ENCODE measurements at regions not wholly inside any gene's neighbourhood (a gene's known extent, or its start where the extent isn't known, plus 50 kb on each side); places are given as distances from the start of the nearest gene placed in this dataset.

GRCh38 chr1:53383136-53383870 lies 55.4 kb upstream of the LRP8 start:
- Histone ChIP-seq H3K27me3 (no peaks in the 10 kb centered on the region), H3K36me3 (no peaks in the 10 kb centered on the region), H3K27ac (no peak overlapping the region), H3K4me3 (replicated peaks in 1 of 3) (no peak overlapping the region), H3K4me1 (peaks cover 0 to 8% of the 10 kb centered on the region in 2 donors), H3K9me3 (no peaks in the 10 kb centered on the region)
- intact Hi-C loops (cut with DNase I), result no loop called here
- TF ChIP-seq CTCF (IDR thresholded peaks at IDR 0.05), result no peak
- TF ChIP-seq POLR2A (IDR thresholded peaks at IDR 0.05), result no peak
- 88% methylated on average over 10 of the region's 10 CpGs for WGBS, 2 donors
- no peak for DNase-seq

- Histone ChIP-seq H3K9me3 (no peaks in the 10 kb centered on the region), H3K4me1 (peaks cover 0 to 8% of the 10 kb centered on the region in 2 donors), H3K27me3 (no peaks in the 10 kb centered on the region), H3K27ac (no peak overlapping the region), H3K36me3 (no peaks in the 10 kb centered on the region), H3K4me3 (replicated peaks in 1 of 3) (no peak overlapping the region)
- intact Hi-C loops (cut with DNase I), result no loop called here
- DNase-seq, result no peak
- 86 to 93% methylated on average over 3 of the region's 3 CpGs for WGBS, 2 donors
- TF ChIP-seq POLR2A (IDR thresholded peaks at IDR 0.05) (no peak), CTCF (IDR thresholded peaks at IDR 0.05) (no peak)
Measured at GRCh38 chr1:53384796-53385195, 56.9 kb upstream of the LRP8 start.

GRCh38 chr1:53385276-53386225 lies 57.7 kb upstream of the LRP8 start:
- intact Hi-C loops (cut with DNase I), result no loop called here
- TF ChIP-seq CTCF (IDR thresholded peaks at IDR 0.05), result no peak
- H3K9me3 ChIP-seq, result no peaks in the 10 kb centered on the region
- peaks cover 4 to 14% of the 10 kb centered on the region in 2 donors for H3K4me1 ChIP-seq
- H3K36me3 ChIP-seq, result no peaks in the 10 kb centered on the region
- DNase-seq, result no peak
- 77 to 86% methylated on average over 11 of the region's 11 CpGs for WGBS, 2 donors
- H3K27me3 ChIP-seq, result no peaks in the 10 kb centered on the region
- no peak overlapping the region for H3K4me3 ChIP-seq (replicated peaks in 1 of 3)
- no peak overlapping the region for H3K27ac ChIP-seq

GRCh38 chr1:53388963-53389362 lies 61.1 kb upstream of the LRP8 start:
- Histone ChIP-seq H3K27ac (no peak overlapping the region), H3K4me1 (peaks cover 5 to 10% of the 10 kb centered on the region in 2 donors), H3K9me3 (no peaks in the 10 kb centered on the region), H3K4me3 (replicated peaks in 1 of 3) (no peak overlapping the region), H3K36me3 (no peaks in the 10 kb centered on the region), H3K27me3 (no peaks in the 10 kb centered on the region)
- no peak for DNase-seq
- no peak for TF ChIP-seq POLR2A (IDR thresholded peaks at IDR 0.05)
- no peak for TF ChIP-seq CTCF (IDR thresholded peaks at IDR 0.05)
- WGBS, 2 donors, result 89 to 94% methylated on average over 4 of the region's 4 CpGs
- intact Hi-C loops (cut with DNase I), result no loop called here

GRCh38 chr1:53390261-53390660 lies 62.4 kb upstream of the LRP8 start:
- TF ChIP-seq CTCF (IDR thresholded peaks at IDR 0.05) (no peak), POLR2A (IDR thresholded peaks at IDR 0.05) (no peak)
- 42 to 48% methylated on average over 5 of the region's 5 CpGs for WGBS, 2 donors
- Histone ChIP-seq H3K27ac (no peak overlapping the region), H3K4me1 (peaks cover 5 to 10% of the 10 kb centered on the region in 2 donors), H3K9me3 (no peaks in the 10 kb centered on the region), H3K4me3 (replicated peaks in 1 of 3) (no peak overlapping the region), H3K27me3 (no peaks in the 10 kb centered on the region), H3K36me3 (no peaks in the 10 kb centered on the region)
- intact Hi-C loops (cut with DNase I), result no loop called here
- DNase-seq, result peak; percentile 52 to 55
